Thoracic aorta (tissue), 2 donors: ENCODE measurements at regions not wholly inside any gene's neighbourhood (a gene's known extent, or its start where the extent isn't known, plus 50 kb on each side); places are given as distances from the start of the nearest gene placed in this dataset.
A peak's percentile ranks its signal among the peaks of the same experiment; 100 is the strongest.

Experiments
- ATAC-seq: fragments of 150-250 bp; one replicate; pipeline ENCODE4 v1.8.0; 2017; ENCODE audit warnings: low read depth; ENCODE audit not compliant: insufficient number of reproducible peaks, low FRiP score
- DNase-seq: peaks from one replicate; pipeline ENCODE4 v3.0.0-alpha.2; 2020; ENCODE audit warnings: low spot score
- H3K27ac ChIP-seq, 2 donors: fragments of 200-600 bp; sonication (generic); 1 replicate in 1 of 2; 2 replicates in 1 of 2; pipeline ENCODE4 v1.5.1; 2016; ENCODE audit warnings: mild to moderate bottlenecking in 2 of 2, moderate library complexity in 2 of 2
- H3K27me3 ChIP-seq: fragments of 200-600 bp; sonication (generic); replicated peaks from 2 replicates; pipeline ENCODE4 v1.6.0; 2016; ENCODE audit warnings: mild to moderate bottlenecking; ENCODE audit not compliant: insufficient read depth
- H3K36me3 ChIP-seq: fragments of 200-600 bp; sonication (generic); one replicate; pipeline ENCODE4 v1.5.1; 2016
- H3K4me1 ChIP-seq, 2 donors: fragments of 200-600 bp; sonication (generic); 1 replicate in 1 of 2; 2 replicates in 1 of 2; pipeline versions ENCODE4 v1.5.1 to v1.6.0; 2016; ENCODE audit warnings: low read depth in 2 of 2, mild to moderate bottlenecking in 1 of 2; ENCODE audit not compliant: control insufficient read depth in 1 of 2
- H3K4me3 ChIP-seq: fragments of 200-600 bp; sonication (generic); 2 replicates; pipeline ENCODE4 v1.5.1; 2016; ENCODE audit warnings: mild to moderate bottlenecking
- H3K9me3 ChIP-seq: fragments of 200-600 bp; sonication (generic); 2 replicates; pipeline ENCODE4 v1.5.1; 2016
- TF ChIP-seq, protein P1 (sequence below): fragments of 200-600 bp; sonication (generic); IDR thresholded peaks from one replicate; pipeline ENCODE4 v1.5.1; 2019; ENCODE audit warnings: antibody characterized with exemption

DNA sequence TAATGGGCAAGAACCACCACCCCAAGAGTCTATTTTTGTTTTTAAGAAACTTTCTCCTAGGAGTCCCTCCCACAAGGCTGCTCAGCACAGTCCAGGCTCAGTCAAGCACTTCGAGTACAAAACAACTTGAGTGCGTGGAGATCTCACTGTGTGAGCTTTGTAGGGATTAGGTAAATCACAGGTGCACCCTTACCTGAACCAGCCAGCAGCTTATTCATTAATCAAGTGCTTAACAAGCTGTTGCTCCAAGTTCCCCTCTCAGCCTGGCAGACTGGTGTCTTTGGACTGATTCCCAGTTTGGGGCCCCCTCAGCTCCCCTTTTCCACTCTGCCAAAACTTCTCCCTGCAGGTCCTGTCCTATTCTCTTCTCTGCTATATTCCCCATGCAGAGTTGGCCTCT is 133.1 kb downstream of the LY86 start:
- Histone ChIP-seq H3K36me3 (no peaks in the 10 kb centered on the region), H3K27ac (no peak overlapping the region), H3K4me1 (peaks cover 9 to 18% of the 10 kb centered on the region in 2 donors), H3K4me3 (no peak overlapping the region), H3K9me3 (no peaks in the 10 kb centered on the region), H3K27me3 (no peaks in the 10 kb centered on the region)
- ATAC-seq, result no peak
- TF ChIP-seq, protein P1, sequence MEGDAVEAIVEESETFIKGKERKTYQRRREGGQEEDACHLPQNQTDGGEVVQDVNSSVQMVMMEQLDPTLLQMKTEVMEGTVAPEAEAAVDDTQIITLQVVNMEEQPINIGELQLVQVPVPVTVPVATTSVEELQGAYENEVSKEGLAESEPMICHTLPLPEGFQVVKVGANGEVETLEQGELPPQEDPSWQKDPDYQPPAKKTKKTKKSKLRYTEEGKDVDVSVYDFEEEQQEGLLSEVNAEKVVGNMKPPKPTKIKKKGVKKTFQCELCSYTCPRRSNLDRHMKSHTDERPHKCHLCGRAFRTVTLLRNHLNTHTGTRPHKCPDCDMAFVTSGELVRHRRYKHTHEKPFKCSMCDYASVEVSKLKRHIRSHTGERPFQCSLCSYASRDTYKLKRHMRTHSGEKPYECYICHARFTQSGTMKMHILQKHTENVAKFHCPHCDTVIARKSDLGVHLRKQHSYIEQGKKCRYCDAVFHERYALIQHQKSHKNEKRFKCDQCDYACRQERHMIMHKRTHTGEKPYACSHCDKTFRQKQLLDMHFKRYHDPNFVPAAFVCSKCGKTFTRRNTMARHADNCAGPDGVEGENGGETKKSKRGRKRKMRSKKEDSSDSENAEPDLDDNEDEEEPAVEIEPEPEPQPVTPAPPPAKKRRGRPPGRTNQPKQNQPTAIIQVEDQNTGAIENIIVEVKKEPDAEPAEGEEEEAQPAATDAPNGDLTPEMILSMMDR, result no peak
- no peak for DNase-seq

DNA sequence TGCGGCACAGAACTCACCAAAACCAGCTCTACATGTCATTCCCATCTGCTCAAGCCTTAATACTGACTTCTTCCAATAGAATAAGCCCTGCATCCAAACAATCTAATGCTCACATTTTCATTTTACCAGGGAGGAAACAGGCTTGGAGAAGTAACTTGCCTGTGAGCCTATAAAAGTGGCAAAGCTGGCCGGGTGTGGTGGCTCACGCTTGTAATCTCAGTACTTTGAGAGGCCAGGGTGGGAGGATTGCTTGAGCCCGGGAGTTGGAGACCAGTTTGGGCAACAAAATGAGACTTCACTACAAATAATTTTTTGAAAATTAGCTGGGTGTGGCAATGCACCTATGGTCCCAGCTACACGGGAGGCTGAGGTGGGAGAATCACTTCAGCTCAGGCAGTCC is 133.7 kb downstream of the LY86 start:
- H3K9me3 ChIP-seq, result no peaks in the 10 kb centered on the region
- TF ChIP-seq, protein P1, result no peak
- H3K36me3 ChIP-seq, result no peaks in the 10 kb centered on the region
- H3K27ac ChIP-seq, result no peak overlapping the region
- H3K27me3 ChIP-seq, result no peaks in the 10 kb centered on the region
- no peak for DNase-seq
- ATAC-seq, result no peak
- H3K4me3 ChIP-seq, result no peak overlapping the region
- peaks cover 9 to 18% of the 10 kb centered on the region in 2 donors for H3K4me1 ChIP-seq

DNA sequence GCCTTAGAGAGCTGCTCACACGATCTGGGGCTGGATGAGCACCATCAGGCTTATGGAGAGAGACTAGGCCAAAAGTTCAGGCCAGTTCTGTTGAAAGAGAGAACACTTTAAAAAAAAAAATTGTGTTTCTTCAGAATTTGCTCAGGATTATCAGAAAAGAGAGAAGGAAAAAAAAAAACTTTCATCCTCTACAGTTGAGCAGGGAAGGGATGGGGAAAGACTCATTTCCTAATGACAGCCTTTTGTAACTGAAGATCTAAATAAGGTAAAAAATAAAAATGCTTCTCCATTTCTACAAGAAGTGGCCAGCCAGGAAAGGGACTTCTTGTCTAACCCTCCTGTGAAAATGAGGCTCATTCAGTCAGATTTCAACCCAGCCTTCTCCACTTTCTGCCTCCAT is 134.8 kb downstream of the LY86 start:
- Histone ChIP-seq H3K4me1 (peaks cover 9 to 18% of the 10 kb centered on the region in 2 donors), H3K9me3 (no peaks in the 10 kb centered on the region), H3K4me3 (no peak overlapping the region), H3K27ac (peak overlapping the region in 1 of 2 donors; percentile 58), H3K36me3 (no peaks in the 10 kb centered on the region), H3K27me3 (no peaks in the 10 kb centered on the region)
- TF ChIP-seq, protein P1, result no peak
- ATAC-seq, result no peak
- DNase-seq, result no peak

DNA sequence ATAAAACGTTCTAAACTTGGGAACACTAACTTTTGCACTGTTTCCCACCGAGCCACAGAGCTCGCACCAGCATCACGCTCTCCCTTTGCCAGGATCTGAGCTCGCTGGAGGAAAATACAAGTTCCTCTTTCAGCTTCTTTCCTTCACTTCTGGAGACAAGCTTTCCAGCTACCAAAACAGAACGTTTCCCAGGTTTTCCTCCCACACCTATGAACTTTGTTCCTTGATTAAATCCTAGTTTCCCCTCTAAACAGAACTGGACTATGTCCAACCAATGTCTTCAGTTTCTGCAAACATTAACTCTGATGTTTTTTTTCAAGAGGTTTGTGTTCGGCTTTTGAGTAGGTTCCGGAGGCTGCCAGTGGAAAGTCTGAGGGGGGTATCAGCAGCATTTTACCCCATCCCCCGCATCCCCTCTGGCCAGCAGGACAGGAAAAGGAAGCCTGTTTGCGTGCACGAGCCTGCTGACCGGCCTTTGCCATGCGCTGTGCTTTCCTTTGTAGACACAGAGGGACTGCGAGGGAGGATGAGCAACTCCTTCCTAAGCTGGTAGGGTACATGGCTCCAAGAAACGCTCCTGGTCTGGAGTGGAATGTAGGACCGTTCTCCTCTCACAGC is 135.5 kb downstream of the LY86 start:
- no peak for DNase-seq
- Histone ChIP-seq H3K4me1 (peaks cover 9 to 18% of the 10 kb centered on the region in 2 donors), H3K9me3 (no peaks in the 10 kb centered on the region), H3K27ac (peak overlapping the region; percentile 12 to 58), H3K27me3 (no peaks in the 10 kb centered on the region), H3K4me3 (peak overlapping the region; percentile 76), H3K36me3 (no peaks in the 10 kb centered on the region)
- ATAC-seq, result peak; percentile 45
- TF ChIP-seq, protein P1, result no peak

DNA sequence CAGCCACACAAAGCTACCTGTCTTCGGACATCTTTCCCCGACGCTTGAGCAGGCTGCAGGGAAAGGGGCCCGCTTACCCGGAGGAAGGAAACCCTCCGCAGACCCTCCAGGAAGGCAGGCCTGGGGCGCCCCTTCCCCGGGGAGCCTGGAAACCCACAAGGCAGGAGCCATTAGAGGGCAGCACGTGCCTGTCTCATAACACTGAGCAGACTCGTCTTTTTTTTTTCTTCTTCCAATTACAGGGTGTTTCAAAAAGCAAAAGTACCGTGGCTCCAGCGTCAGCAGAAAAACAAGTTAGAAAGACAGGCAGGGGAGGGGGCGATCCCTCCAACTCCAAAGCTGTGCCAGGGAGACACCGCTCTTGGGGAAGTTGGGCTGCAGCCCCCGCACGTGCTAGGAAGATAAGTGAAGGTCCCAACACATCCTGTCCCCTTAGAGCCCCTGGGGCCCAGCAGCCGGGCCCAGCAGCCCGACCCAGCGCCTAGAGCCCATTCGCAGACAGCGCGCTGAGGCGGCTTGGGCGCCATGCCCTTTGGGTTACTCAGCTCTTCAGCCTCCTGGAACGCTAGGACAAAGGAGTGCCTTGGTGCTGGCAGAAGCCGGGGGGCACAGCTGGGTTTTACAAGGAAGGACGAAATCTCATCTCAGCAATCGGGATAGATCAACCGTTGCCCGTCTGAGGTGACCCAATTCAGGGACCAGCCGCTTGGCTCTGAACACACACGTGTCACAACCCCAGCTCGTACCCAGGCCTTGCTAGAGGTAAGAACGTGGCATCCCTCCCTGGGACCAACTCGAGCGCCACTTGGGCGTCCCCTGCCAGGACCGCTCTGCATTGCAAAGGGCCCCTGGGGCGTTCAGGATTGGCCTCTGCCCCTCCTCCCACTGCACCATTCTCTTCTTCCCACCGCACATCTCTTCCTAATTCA is 136.3 kb downstream of the LY86 start:
- TF ChIP-seq, protein P1, result peak; percentile 47
- DNase-seq (no peak), ATAC-seq (peak; percentile 61)
- H3K9me3 ChIP-seq, result no peaks in the 10 kb centered on the region
- peak overlapping the region; percentile 76 for H3K4me3 ChIP-seq
- peak overlapping the region; percentile 12 to 58 for H3K27ac ChIP-seq
- no peaks in the 10 kb centered on the region for H3K36me3 ChIP-seq
- no peaks in the 10 kb centered on the region for H3K27me3 ChIP-seq
- peaks cover 9 to 18% of the 10 kb centered on the region in 2 donors for H3K4me1 ChIP-seq
